Tibial nerve (tissue), 4 donors: ENCODE measurements at regions not wholly inside any gene's neighbourhood (a gene's known extent, or its start where the extent isn't known, plus 50 kb on each side); places are given as distances from the start of the nearest gene placed in this dataset.

Experiments
- EP300 ChIP-seq, 2 donors: sonication (generic); formaldehyde crosslinking; IDR thresholded peaks; one replicate each; pipeline ENCODE4 v1.6.1; 2017; ENCODE audit warnings: antibody characterized with exemption in 2 of 2, mild to moderate bottlenecking in 1 of 2
- POLR2A ChIP-seq, 2 donors: fragments of 450-650 bp; IDR thresholded peaks; one replicate each; pipeline ENCODE4 v1.6.1; 2017; ENCODE audit warnings: antibody characterized with exemption in 2 of 2, mild to moderate bottlenecking in 2 of 2, moderate library complexity in 2 of 2
- TF ChIP-seq, protein P1 (sequence below), 5 experiments: fragments of 200-600 bp in 3 of 5; fragments of 450-650 bp in 2 of 5; sonication (generic) in 3 of 5; IDR thresholded peaks; one replicate each; pipeline ENCODE4 v1.5.1; 2016 to 2019; ENCODE audit warnings: antibody characterized with exemption in 5 of 5, mild to moderate bottlenecking in 3 of 5, moderate library complexity in 2 of 5

DNA sequence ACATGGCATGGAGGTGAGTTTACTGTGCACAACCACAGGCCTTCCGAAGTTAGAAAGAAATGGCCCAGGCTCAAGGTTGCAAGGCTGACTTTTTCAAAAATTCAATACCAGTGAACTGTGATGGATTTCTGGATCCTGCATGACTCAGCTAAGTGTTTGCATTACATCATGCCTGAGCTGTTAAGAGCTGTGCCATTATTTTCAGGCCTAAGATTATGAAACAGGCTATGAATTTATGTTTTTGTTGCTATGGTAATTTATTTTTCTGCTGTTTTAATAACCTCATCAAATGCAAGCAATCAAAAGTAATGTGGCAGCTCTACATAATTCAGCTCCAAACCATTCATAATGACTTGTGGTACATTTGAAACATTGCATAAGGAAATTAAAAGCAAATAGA is 457.7 kb upstream of the TMEM132C start:
- TF ChIP-seq EP300 (IDR thresholded peaks at IDR 0.05) = peak in 1 of 2 donors; percentile 17
- no peak for TF ChIP-seq POLR2A (IDR thresholded peaks at IDR 0.05)
- TF ChIP-seq, protein P1, sequence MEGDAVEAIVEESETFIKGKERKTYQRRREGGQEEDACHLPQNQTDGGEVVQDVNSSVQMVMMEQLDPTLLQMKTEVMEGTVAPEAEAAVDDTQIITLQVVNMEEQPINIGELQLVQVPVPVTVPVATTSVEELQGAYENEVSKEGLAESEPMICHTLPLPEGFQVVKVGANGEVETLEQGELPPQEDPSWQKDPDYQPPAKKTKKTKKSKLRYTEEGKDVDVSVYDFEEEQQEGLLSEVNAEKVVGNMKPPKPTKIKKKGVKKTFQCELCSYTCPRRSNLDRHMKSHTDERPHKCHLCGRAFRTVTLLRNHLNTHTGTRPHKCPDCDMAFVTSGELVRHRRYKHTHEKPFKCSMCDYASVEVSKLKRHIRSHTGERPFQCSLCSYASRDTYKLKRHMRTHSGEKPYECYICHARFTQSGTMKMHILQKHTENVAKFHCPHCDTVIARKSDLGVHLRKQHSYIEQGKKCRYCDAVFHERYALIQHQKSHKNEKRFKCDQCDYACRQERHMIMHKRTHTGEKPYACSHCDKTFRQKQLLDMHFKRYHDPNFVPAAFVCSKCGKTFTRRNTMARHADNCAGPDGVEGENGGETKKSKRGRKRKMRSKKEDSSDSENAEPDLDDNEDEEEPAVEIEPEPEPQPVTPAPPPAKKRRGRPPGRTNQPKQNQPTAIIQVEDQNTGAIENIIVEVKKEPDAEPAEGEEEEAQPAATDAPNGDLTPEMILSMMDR (IDR thresholded peaks at IDR 0.05) = no peak
